HG03066 (cell line): ENCODE measurements at regions not wholly inside any gene's neighbourhood (a gene's known extent, or its start where the extent isn't known, plus 50 kb on each side); places are given as distances from the start of the nearest gene placed in this dataset.

Source experiments
- ATAC-seq: cut with Tn5 transposase; IDR thresholded peaks from one replicate; pipeline ENCODE4 v1.9.1; 2021; ENCODE audit warnings: low read depth; ENCODE audit not compliant: unreplicated experiment

DNA sequence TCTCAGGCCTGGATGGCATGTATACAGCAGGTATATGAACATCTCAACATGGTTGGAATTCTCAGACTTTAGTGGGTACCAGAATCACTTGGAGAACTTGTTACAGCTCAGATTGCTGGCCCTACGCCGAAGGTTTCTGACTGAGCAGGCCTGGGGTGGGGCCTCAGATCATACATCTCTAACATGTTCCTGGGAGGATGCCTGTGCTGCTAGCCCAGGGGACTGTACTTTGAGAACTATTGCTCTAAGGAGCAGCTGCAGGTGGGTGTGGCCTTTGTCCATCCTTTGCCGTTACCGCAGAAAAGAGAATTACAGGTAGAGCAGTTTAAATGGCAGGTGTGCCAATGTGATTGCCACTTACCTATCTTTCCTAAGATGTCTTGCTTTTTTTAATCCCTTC is 310.5 kb upstream of the JAG1 start:
- ATAC-seq, result no peak

- ATAC-seq, result no peak
These were observed 311.1 kb upstream of the JAG1 start for GRCh38 chr20:10984913-10985312.

- no peak for ATAC-seq
These were observed 311.7 kb upstream of the JAG1 start for GRCh38 chr20:10985536-10985935.

- no peak for ATAC-seq
These were observed 312.8 kb upstream of the JAG1 start for GRCh38 chr20:10986586-10986985.

GRCh38 chr20:10987651-10988383 is 314.0 kb upstream of the JAG1 start:
- ATAC-seq, result no peak

DNA sequence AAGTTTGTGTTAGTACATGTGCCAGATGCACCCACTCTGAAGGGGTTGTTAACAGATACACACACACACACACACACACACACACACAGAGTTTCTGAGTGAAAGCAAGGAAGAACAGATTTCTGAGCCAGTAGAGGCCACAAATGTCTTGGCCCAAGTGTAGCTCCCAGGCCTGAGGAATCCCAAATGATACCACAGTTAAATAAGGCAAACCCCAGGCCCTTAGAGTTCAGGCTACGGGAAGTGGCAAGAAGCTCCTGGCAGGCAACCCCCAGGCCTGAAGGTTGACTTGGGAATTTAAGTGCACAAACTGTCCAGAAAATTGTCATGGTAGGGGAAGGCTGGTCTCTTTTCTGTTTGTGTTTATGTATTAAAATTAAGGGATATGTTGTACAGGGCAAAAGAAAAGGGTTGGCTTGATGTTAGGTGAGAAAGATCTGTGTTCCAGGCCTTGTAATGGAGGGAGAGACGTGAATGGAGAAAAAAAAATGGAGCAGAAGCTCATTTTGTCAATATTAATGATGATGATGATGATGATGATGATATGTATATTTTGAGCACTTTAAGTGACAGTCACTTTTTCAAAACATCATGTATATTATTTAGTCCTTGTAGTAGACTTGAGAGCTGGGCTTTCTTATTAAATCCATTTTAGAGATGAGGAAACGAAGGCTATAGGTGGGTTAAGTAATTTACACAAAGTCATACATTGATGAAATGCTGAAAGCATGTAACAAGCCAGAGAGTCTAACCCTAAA is 317.0 kb upstream of the JAG1 start:
- no peak for ATAC-seq

DNA sequence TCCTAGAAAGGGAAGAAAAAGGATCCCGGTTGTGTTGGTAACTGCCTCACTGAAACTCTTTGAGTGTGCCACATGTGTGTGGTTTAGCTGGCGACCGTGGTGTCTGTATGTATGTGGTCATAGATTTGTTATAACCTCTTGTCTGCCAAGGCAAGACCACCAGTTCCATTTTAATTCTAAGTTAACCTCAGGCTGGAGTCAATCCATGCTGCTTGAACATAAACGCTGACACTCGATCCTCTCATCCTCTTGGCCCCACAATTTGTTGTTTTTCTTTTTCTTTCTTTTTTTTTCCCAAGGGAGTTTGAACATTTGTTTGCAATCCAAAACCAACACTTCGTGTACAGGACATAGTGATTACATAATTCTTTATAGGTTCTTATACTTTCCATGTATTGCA is 318.9 kb upstream of the JAG1 start:
- no peak for ATAC-seq

DNA sequence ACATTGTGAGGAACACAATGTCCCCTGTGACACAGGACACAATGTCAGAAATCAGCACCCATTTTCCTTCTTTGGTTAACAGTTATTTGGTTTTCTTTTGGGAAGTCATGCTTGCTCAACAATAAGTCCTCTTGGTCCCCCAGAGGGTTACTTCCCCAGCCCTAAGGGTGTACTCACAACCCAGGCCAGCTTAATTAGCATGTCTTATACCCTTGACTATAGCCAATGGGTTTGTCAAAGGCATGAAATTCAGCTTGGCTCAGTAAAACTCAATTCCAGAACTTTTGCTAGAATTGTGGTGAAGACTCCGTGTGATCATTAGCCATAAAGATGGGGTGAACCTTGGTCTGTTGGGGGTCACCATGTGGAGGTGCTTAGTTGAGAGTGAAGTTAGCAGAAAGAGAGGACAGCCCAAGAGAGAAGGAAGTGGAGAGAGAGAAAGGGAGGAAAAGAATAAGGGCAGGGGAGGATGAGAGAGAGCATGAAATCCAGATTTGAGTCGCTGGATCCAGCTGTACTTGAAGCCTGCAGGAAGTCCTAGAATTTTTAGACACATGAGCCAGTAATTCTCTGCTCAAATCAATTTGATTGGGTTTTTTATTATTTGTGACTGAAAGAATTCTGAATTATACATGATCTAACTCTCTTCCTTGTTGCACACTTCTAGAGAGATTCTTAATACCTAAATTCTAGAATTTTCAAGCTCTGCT is 321.3 kb upstream of the JAG1 start:
- no peak for ATAC-seq

DNA sequence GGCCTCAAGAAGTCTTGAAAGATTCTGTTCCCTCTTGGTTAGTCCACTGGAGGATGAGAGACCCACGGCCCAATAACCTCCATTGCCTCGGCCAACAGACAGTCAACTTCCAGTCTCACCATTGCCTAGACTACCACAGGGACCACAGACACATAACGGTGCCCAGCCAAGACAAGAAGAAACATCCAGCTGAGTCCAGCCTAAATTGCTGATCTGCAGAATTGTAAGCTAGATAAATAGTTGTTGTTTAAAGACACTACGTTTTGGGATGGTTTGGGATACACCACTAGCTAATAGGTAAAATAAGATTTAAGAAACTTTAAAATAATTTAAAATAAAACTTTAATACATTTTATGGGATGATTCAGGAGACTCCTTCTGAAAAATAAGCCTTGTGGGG is 324.7 kb upstream of the JAG1 start:
- ATAC-seq, result no peak

DNA sequence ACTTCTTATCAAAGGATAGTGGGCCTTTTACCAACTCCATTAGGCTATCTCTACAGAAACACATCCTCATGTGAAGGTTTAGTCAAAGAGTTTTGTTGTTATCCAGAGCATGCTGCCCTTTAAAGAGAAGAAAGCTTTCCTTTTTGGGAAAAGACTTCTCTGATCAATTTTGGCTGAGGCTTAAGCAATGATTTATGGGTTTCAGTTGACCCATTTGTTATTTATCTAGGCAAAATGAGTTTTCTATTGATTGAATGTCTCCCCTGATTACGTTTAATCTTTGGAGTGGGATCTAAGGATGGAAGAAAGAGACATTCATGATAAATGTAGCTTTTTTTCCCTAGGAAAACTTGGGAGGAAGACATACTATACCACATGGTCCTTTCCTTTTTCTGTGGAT is 326.6 kb upstream of the JAG1 start:
- no peak for ATAC-seq

GRCh38 chr20:11001302-11001701 is 327.5 kb upstream of the JAG1 start:
- no peak for ATAC-seq

DNA sequence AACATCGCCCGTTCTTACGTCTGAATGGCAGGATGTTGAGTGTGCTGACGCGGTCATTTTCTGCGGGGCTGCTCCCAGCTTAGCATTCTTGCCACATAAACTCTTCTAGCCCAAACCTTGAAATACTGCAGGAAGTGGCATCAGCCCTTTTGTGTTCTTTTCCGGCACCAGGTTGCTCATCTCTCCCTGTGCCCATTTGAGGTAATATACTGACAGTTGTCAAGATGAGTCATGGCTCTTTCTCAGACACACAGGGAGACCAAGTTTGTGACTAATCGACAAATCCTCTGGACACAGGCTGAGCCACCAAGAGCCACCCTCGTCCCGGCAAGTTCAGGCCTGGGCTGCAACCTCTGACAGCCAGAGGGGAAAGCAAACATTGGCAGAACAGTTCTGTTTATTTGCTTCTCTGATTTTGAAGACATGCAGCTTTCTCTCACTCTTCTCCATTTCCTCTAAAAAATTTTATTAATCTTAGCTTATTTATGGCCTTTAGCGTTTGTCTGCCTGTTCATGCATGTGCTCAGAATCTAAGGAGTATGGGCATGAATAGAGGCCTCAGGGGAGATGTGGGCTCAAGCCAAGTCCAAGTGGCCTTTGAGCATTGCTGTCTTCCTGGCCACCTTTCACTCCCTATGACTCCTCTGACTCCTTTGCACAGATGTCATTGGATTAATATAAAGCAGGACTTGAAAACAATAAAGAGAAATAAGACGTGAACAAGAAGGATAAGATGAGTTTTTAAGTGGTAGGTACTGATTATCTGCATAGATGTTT is 328.2 kb upstream of the JAG1 start:
- no peak for ATAC-seq

DNA sequence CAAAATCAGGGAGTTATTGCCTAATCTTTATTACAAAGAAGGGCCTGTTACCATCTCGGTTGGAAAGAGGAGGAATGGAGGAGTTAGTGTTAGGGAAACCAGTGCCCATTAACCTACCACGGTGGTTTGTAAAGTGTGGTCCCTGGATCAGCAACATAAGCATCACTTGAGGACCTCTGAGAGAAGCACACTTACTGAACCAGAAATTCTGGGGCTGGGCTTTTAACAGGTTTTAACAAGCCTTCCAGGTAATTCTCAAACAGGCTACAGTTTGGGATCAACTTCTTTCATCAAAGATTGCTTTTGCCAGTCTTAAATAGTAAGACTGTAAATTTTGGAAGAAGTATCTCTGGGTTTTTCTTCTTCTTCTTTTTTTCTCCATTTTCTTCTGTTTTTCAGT is 329.5 kb upstream of the JAG1 start:
- no peak for ATAC-seq

GRCh38 chr20:11008444-11009033 is 334.7 kb upstream of the JAG1 start:
- no peak for ATAC-seq

DNA sequence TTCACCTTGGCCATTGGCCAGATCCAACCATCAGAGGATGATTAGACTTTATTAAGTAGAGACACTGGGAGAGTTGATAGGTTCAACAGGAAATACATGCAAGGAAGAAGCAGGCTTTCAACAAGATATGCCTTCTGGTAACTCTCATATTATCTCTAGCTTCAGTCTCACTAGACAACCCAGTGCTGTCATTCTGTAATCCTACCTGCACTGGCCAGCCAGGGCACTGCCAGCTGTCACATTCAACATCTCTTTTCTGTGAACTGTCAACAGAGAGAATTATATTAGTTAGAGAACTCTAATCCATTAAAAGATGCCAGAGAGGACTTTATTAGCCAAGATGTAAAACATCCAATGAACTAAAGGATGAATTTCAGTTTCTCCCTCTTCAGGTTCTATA is 337.9 kb upstream of the JAG1 start:
- ATAC-seq, result no peak

DNA sequence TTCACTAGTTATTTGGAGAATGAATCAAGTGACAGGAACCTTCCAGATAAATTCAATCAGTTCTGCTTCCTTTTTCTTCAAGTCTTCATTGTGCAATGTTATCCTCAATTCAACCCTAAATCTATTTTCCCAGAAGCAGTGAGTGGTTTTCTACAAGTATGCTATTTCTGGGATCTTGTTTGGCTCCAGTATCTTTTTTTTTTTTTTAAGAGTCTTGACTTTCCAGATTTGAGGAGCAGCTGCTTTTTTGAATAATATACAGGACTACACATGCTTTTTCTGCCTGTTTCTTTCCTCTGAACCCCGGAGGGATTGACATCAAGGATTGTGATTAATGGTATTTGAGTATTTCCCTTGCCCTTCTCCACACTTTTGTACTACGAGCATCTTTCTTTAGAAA is 339.2 kb upstream of the JAG1 start:
- ATAC-seq, result no peak

DNA sequence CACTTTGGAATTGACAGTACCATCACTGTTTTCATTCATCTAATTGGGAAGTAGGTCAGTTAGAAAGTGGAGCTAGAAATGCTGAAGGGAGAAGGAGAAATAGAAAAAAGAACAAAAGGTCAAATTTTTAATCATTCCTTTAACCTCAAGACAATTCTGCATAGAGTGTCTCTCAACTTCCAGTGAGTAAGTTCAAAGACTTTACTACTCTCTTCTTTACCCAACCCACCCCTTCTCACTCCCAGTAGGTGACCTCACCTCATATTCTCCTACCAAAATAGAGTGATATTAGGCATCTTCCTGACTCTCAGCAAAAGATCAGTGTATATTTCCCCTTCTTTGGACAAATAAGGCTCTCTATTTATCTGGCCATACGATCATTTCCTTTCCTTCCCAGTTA is 340.0 kb upstream of the JAG1 start:
- no peak for ATAC-seq

DNA sequence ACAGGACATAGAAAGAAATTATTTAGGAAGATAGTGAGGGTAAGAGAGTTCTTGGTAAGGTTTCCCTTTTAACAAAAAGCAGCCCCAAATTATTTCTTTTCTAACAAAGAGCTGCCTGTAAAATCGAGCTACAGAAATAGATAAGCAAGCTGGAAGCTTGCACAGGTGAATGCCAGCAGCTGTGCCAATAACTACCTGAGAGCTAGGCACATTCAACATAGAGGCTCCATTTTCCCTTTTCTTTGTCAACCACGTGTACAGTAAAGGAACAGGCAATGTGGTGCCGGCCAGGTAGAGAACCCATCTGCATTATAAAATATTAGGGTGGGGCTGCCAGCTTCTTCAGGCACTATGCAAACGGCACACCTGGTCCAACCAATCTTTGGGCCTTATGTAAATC is 341.6 kb upstream of the JAG1 start:
- no peak for ATAC-seq

GRCh38 chr20:11017446-11017845 is 343.6 kb upstream of the JAG1 start:
- ATAC-seq, result no peak

- no peak for ATAC-seq
These were observed 344.9 kb upstream of the JAG1 start for GRCh38 chr20:11018668-11019170.
